IMR-90 (cell line): ENCODE measurements at regions not wholly inside any gene's neighbourhood (a gene's known extent, or its start where the extent isn't known, plus 50 kb on each side); places are given as distances from the start of the nearest gene placed in this dataset.

Experiments
- ATAC-seq: fragments of 200-7000 bp; cut with Tn5 transposase; 2 replicates; pipeline ENCODE4 v1.9.1; 2020; ENCODE audit warnings: low read depth, mild to moderate bottlenecking, moderate library complexity
- BruUV-seq: library from RNA; stranded (reverse); fragments of 400-500 nt; replicated peaks from 2 replicates; lab custom pipeline; 2021; lab: Mats Ljungman, UMichigan
- CTCF ChIA-PET: fragments of 300-600 bp; formaldehyde crosslinking; extraction: SDS; loops from one replicate; lab custom pipeline; 2021; ENCODE audit warnings: antibody characterized with exemption; lab: Yijun Ruan, JAX
- POLR2A ChIA-PET: fragments of 300-600 bp; sonication (Branson Sonifier 250); formaldehyde crosslinking; loops from one replicate; lab custom pipeline; 2022; ENCODE audit warnings: antibody characterized with exemption; ENCODE audit not compliant: unreplicated experiment; lab: Charles Lee
- DNase-seq: peaks from one replicate; pipeline ENCODE4 v3.0.0; 2013
- H2AFZ ChIP-seq: replicated peaks from 2 replicates; pipeline ENCODE3; 2013; ENCODE audit warnings: low read length, mild to moderate bottlenecking; ENCODE audit not compliant: poor library complexity
- H2AK5ac ChIP-seq: 2 replicates; pipeline ENCODE4 v1.6.1; 2013; ENCODE audit warnings: low read depth, low read length, inconsistent platforms
- H2AK9ac ChIP-seq: replicated peaks from 2 replicates; pipeline ENCODE3; 2013; ENCODE audit warnings: mild to moderate bottlenecking, low read depth, low read length, moderate library complexity; ENCODE audit not compliant: poor library complexity
- H2BK120ac ChIP-seq: 2 replicates; pipeline ENCODE4 v1.6.1; 2013; ENCODE audit warnings: low read depth, low read length, inconsistent platforms
- H2BK15ac ChIP-seq: 3 replicates; pipeline ENCODE4 v1.6.1; 2013; ENCODE audit warnings: low read depth, low read length, inconsistent platforms
- H2BK20ac ChIP-seq: 2 replicates; pipeline ENCODE4 v1.6.1; 2013; ENCODE audit warnings: low read depth, mild to moderate bottlenecking, inconsistent platforms, low read length, moderate library complexity
- H2BK5ac ChIP-seq: 2 replicates; pipeline ENCODE4 v1.6.1; 2013; ENCODE audit warnings: mild to moderate bottlenecking, low read depth, low read length, inconsistent platforms; ENCODE audit not compliant: poor library complexity, severe bottlenecking
- H3K14ac ChIP-seq: replicated peaks from 2 replicates; pipeline ENCODE4 v1.6.1; 2013; ENCODE audit warnings: low read depth, low read length, inconsistent platforms
- H3K18ac ChIP-seq: 2 replicates; pipeline ENCODE4 v1.6.1; 2013; ENCODE audit warnings: low read depth, low read length, control low read depth
- H3K23ac ChIP-seq: 2 replicates; pipeline ENCODE4 v1.6.1; 2013; ENCODE audit warnings: low read depth, low read length, inconsistent platforms
- H3K27ac ChIP-seq: 2 replicates; pipeline ENCODE4 v1.5.1; 2013; ENCODE audit warnings: mild to moderate bottlenecking, control low read depth, low read length; ENCODE audit not compliant: insufficient read depth
- H3K27me3 ChIP-seq: 2 replicates; pipeline ENCODE4 v1.6.1; 2013; ENCODE audit warnings: low read length; ENCODE audit not compliant: control insufficient read depth, insufficient read depth
- H3K36me3 ChIP-seq: 2 replicates; pipeline ENCODE4 v1.6.1; 2013; ENCODE audit warnings: low read length, mixed read lengths; ENCODE audit not compliant: control insufficient read depth, insufficient read depth
- H3K4ac ChIP-seq: 2 replicates; pipeline ENCODE4 v1.6.1; 2013; ENCODE audit warnings: low read depth, low read length, inconsistent platforms
- H3K4me1 ChIP-seq: 2 replicates; pipeline ENCODE4 v1.6.1; 2013; ENCODE audit warnings: low read length, mixed read lengths; ENCODE audit not compliant: control insufficient read depth, insufficient read depth
- H3K4me2 ChIP-seq: 2 replicates; pipeline ENCODE4 v1.6.1; 2013; ENCODE audit warnings: low read depth, mild to moderate bottlenecking, control low read depth, low read length, moderate library complexity
- H3K4me3 ChIP-seq: 2 replicates; pipeline ENCODE4 v1.5.1; 2013; ENCODE audit warnings: low read depth, mild to moderate bottlenecking, control low read depth, low read length, moderate library complexity; ENCODE audit not compliant: insufficient read depth
- H3K56ac ChIP-seq: 2 replicates; pipeline ENCODE4 v1.6.1; 2013; ENCODE audit warnings: low read length, inconsistent platforms; ENCODE audit not compliant: insufficient read depth; ENCODE audit errors: extremely low read depth
- H3K79me1 ChIP-seq, 2 experiments: 2 replicates each; pipeline ENCODE4 v1.6.1; 2013; ENCODE audit warnings: low read length in 2 of 2, inconsistent platforms in 1 of 2, low read depth in 1 of 2
- H3K9ac ChIP-seq: 2 replicates; pipeline ENCODE4 v1.6.1; 2013; ENCODE audit warnings: low read depth, low read length, control low read depth
- H3K9me1 ChIP-seq: 2 replicates; pipeline ENCODE4 v1.6.1; 2013; ENCODE audit warnings: low read length, inconsistent platforms; ENCODE audit not compliant: insufficient read depth
- H3K9me3 ChIP-seq: 2 replicates; pipeline ENCODE4 v1.6.1; 2013; ENCODE audit warnings: low read length; ENCODE audit not compliant: control insufficient read depth, insufficient read depth
- H4K20me1 ChIP-seq: 2 replicates; pipeline ENCODE4 v1.6.1; 2013; ENCODE audit warnings: low read length, inconsistent platforms; ENCODE audit not compliant: insufficient read depth
- H4K5ac ChIP-seq: 2 replicates; pipeline ENCODE4 v1.6.1; 2013; ENCODE audit warnings: mild to moderate bottlenecking, low read depth, low read length, control low read depth
- H4K8ac ChIP-seq, 2 experiments: 2 replicates each; pipeline ENCODE4 v1.6.1; 2013; ENCODE audit warnings: low read depth in 2 of 2, low read length in 2 of 2, control low read depth in 1 of 2, inconsistent platforms in 1 of 2
- H4K91ac ChIP-seq: 2 replicates; pipeline ENCODE4 v1.6.1; 2013; ENCODE audit warnings: low read depth, low read length, inconsistent platforms; ENCODE audit not compliant: insufficient read depth
- BHLHE40 ChIP-seq: fragments of 150-350 bp; IDR thresholded peaks from 2 replicates; pipeline ENCODE4 v1.6.1; 2016; ENCODE audit warnings: mild to moderate bottlenecking, low read depth, low read length
- CEBPB ChIP-seq: IDR thresholded peaks from 2 replicates; pipeline ENCODE4 v1.6.1; 2012; ENCODE audit warnings: low read depth, low read length, improper control_type of control experiment
- CHD1 ChIP-seq: IDR thresholded peaks from 2 replicates; pipeline ENCODE4 v1.6.1; 2012; ENCODE audit warnings: low read depth, low read length, improper control_type of control experiment
- CTCF ChIP-seq: conservative IDR thresholded peaks from 2 replicates; pipeline ENCODE4 v1.5.1; 2012; ENCODE audit warnings: mild to moderate bottlenecking, low read depth, low read length, improper control_type of control experiment
- MAFK ChIP-seq: IDR thresholded peaks from 2 replicates; pipeline ENCODE4 v1.6.1; 2012; ENCODE audit warnings: low read depth, low read length, improper control_type of control experiment
- MAZ ChIP-seq: IDR thresholded peaks from 2 replicates; pipeline ENCODE4 v1.6.1; 2012; ENCODE audit warnings: low read depth, mild to moderate bottlenecking, low read length, improper control_type of control experiment, moderate library complexity, borderline replicate concordance
- MXI1 ChIP-seq: IDR thresholded peaks from 2 replicates; pipeline ENCODE4 v1.6.1; 2012; ENCODE audit warnings: low read depth, mild to moderate bottlenecking, low read length, moderate library complexity, borderline replicate concordance
- NFE2L2 ChIP-seq: fragments of 150-350 bp; IDR thresholded peaks from 2 replicates; pipeline ENCODE4 v1.6.1; 2016; ENCODE audit warnings: low read depth, mild to moderate bottlenecking, low read length
- RAD21 ChIP-seq: IDR thresholded peaks from 2 replicates; pipeline ENCODE4 v1.6.1; 2012; ENCODE audit warnings: low read length, improper control_type of control experiment
- RCOR1 ChIP-seq: IDR thresholded peaks from 2 replicates; pipeline ENCODE4 v1.6.1; 2012; ENCODE audit warnings: mild to moderate bottlenecking, low read length, improper control_type of control experiment; ENCODE audit not compliant: insufficient replicate concordance
- RFX5 ChIP-seq: IDR thresholded peaks from 2 replicates; pipeline ENCODE4 v1.8.0; 2012; ENCODE audit warnings: low read depth, mild to moderate bottlenecking, low read length, moderate library complexity
- SMC3 ChIP-seq: fragments of 150-350 bp; IDR thresholded peaks from 2 replicates; pipeline ENCODE4 v1.6.1; 2016; ENCODE audit warnings: low read depth, mild to moderate bottlenecking, antibody characterized with exemption, low read length, moderate library complexity
- WGBS, 2 experiments: methylation state at CpG; one replicate each; pipeline versions ENCODE4 v1.1.5 to v1.1.7; 2013; ENCODE audit warnings: missing lambda C conversion rate in 2 of 2; ENCODE audit not compliant: insufficient read length in 1 of 2; ENCODE audit errors: extremely low coverage in 2 of 2; 5-methylcytosine and 5-hydroxymethylcytosine counted together
- dilution Hi-C: fragments of 300-500 bp; cut with HindIII; formaldehyde crosslinking; loops from one replicate; pipeline ENCODE4 v1.14.3; 2018; ENCODE audit warnings: low sequenced_read_pairs; ENCODE audit not compliant: unreplicated experiment
- in situ Hi-C: fragments of 300-500 bp; cut with MboI; formaldehyde crosslinking; loops from 3 replicates; pipeline ENCODE4 v1.14.3; 2019; ENCODE audit warnings: low sequenced_read_pairs, inconsistent platforms, mixed read lengths
- intact Hi-C: fragments of 100-400 bp; cut with micrococcal nuclease; formaldehyde crosslinking; loops from 2 replicates; pipeline ENCODE4 v1.10.0; 2022
- TF ChIP-seq, protein P1 (sequence below): fragments of 150-350 bp; IDR thresholded peaks from 2 replicates; pipeline ENCODE4 v1.6.1; 2017; ENCODE audit warnings: mild to moderate bottlenecking, antibody characterized with exemption, low read length, low read depth

GRCh38 chr14:40204441-40205175 is 772.4 kb upstream of the FBXO33 start:
- WGBS, 2 experiments = 17% methylated on average over 1 of the region's 11 CpGs; no CpG with 5 or more reads in 1 of the 2 experiments
- H3K23ac ChIP-seq = no peak overlapping the region
- no peak overlapping the region for H2AK9ac ChIP-seq
- intact Hi-C loops (no loop called here), in situ Hi-C loops (no loop called here), dilution Hi-C loops (no loop called here)
- ChIA-PET CTCF (no interaction called here), POLR2A (no interaction called here)
- no peak overlapping the region for H3K56ac ChIP-seq
- BruUV-seq = no TSS peak
- H3K9me1 ChIP-seq = no peaks in the 10 kb centered on the region
- H4K91ac ChIP-seq = no peak overlapping the region
- H3K4me2 ChIP-seq = no peak overlapping the region
- H4K20me1 ChIP-seq = no peaks in the 10 kb centered on the region
- TF ChIP-seq, protein P1, sequence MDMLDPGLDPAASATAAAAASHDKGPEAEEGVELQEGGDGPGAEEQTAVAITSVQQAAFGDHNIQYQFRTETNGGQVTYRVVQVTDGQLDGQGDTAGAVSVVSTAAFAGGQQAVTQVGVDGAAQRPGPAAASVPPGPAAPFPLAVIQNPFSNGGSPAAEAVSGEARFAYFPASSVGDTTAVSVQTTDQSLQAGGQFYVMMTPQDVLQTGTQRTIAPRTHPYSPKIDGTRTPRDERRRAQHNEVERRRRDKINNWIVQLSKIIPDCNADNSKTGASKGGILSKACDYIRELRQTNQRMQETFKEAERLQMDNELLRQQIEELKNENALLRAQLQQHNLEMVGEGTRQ = no peak
- no peak for TF ChIP-seq SMC3
- TF ChIP-seq RAD21 = no peak
- TF ChIP-seq CEBPB = no peak
- no peak for TF ChIP-seq CHD1
- no peak for TF ChIP-seq RCOR1
- no peak for TF ChIP-seq NFE2L2
- TF ChIP-seq MAZ = no peak
- no peak for TF ChIP-seq BHLHE40
- TF ChIP-seq MAFK = no peak
- TF ChIP-seq RFX5 = no peak
- no peak for TF ChIP-seq MXI1
- TF ChIP-seq CTCF = no peak
- H3K27me3 ChIP-seq = no peaks in the 10 kb centered on the region
- H2BK20ac ChIP-seq = no peak overlapping the region
- H4K8ac ChIP-seq = no peak overlapping the region
- H3K18ac ChIP-seq = no peak overlapping the region
- ATAC-seq = no peak
- no peak overlapping the region for H3K14ac ChIP-seq
- H2BK5ac ChIP-seq = no peak overlapping the region
- peaks cover 20% of the 10 kb centered on the region; the same call in 1 of the 2 replicates for H3K9me3 ChIP-seq
- H3K4me1 ChIP-seq = no peaks in the 10 kb centered on the region
- DNase-seq = no peak
- no peak overlapping the region for H4K5ac ChIP-seq
- no peak overlapping the region for H2BK15ac ChIP-seq
- H3K79me1 ChIP-seq = no peaks in the 10 kb centered on the region
- no peak overlapping the region for H2BK120ac ChIP-seq
- H3K27ac ChIP-seq = no peak overlapping the region
- no peak overlapping the region for H2AFZ ChIP-seq
- H3K4ac ChIP-seq = no peak overlapping the region
- H3K9ac ChIP-seq = no peak overlapping the region
- H2AK5ac ChIP-seq = no peak overlapping the region
- no peaks in the 10 kb centered on the region for H3K36me3 ChIP-seq
- no peak overlapping the region for H3K4me3 ChIP-seq
